DOHH2 (cell line): ENCODE measurements at regions not wholly inside any gene's neighbourhood (a gene's known extent, or its start where the extent isn't known, plus 50 kb on each side); places are given as distances from the start of the nearest gene placed in this dataset.

ENCODE experiments used
- CTCF ChIP-seq: fragments of 200-600 bp; sonication (generic); IDR thresholded peaks from one replicate; pipeline ENCODE4 v1.5.1; 2014; ENCODE audit warnings: antibody characterized with exemption, mild to moderate bottlenecking, low read depth, low read length; ENCODE audit not compliant: poor library complexity, severe bottlenecking
- EZH2phosphoT487 ChIP-seq: fragments of 200-600 bp; sonication (generic); IDR thresholded peaks from 2 replicates; pipeline ENCODE4 v1.6.1; 2017; ENCODE audit warnings: borderline replicate concordance, mild to moderate bottlenecking, antibody characterized with exemption, low read length, moderate library complexity, mixed read lengths

- TF ChIP-seq CTCF (no peak), EZH2phosphoT487 (no peak)
Measured at GRCh38 chr1:34653110-34653509, 101.7 kb upstream of the GJB5 start.
